H9 (cell line): ENCODE measurements at regions not wholly inside any gene's neighbourhood (a gene's known extent, or its start where the extent isn't known, plus 50 kb on each side); places are given as distances from the start of the nearest gene placed in this dataset.

Experiments
- DNase-seq: peaks from one replicate; pipeline ENCODE4 v3.0.0-alpha.2; 2017
- H2AFZ ChIP-seq: one replicate; pipeline ENCODE4 v1.6.1; 2013; ENCODE audit warnings: mild to moderate bottlenecking, low read length, control low read depth, moderate library complexity
- H2AK5ac ChIP-seq: 2 replicates; pipeline ENCODE4 v1.6.1; 2013; ENCODE audit warnings: low read length, control low read depth, mixed read lengths; ENCODE audit not compliant: insufficient read length
- H2BK120ac ChIP-seq: one replicate; pipeline ENCODE4 v1.6.1; 2013; ENCODE audit warnings: low read depth, mild to moderate bottlenecking, low read length, control low read depth, inconsistent platforms; ENCODE audit not compliant: poor library complexity, severe bottlenecking
- H2BK12ac ChIP-seq: 2 replicates; pipeline ENCODE4 v1.6.1; 2013; ENCODE audit warnings: low read length, control low read depth, mixed read lengths, low read depth; ENCODE audit not compliant: insufficient read length
- H2BK15ac ChIP-seq: 2 replicates; pipeline ENCODE4 v1.6.1; 2013; ENCODE audit warnings: low read depth, low read length, control low read depth
- H2BK20ac ChIP-seq: one replicate; pipeline ENCODE4 v1.6.1; 2013; ENCODE audit warnings: low read depth, mild to moderate bottlenecking, low read length, control low read depth, inconsistent platforms; ENCODE audit not compliant: poor library complexity, severe bottlenecking
- H2BK5ac ChIP-seq: 2 replicates; pipeline ENCODE4 v1.6.1; 2013; ENCODE audit warnings: low read length, control low read depth, mixed read lengths; ENCODE audit not compliant: insufficient read length
- H3K14ac ChIP-seq: 2 replicates; pipeline ENCODE4 v1.6.1; 2013; ENCODE audit warnings: low read length, control low read depth; ENCODE audit not compliant: insufficient read depth
- H3K18ac ChIP-seq: 2 replicates; pipeline ENCODE4 v1.6.1; 2013; ENCODE audit warnings: low read depth, mild to moderate bottlenecking, mixed read lengths, low read length, control low read depth; ENCODE audit not compliant: insufficient read length
- H3K23ac ChIP-seq: 2 replicates; pipeline ENCODE4 v1.6.1; 2013; ENCODE audit warnings: low read length, control low read depth, mixed read lengths, low read depth; ENCODE audit not compliant: insufficient read length
- H3K23me2 ChIP-seq: 2 replicates; pipeline ENCODE4 v1.6.1; 2013; ENCODE audit warnings: low read depth, mild to moderate bottlenecking, mixed read lengths, low read length, control low read depth; ENCODE audit not compliant: insufficient read length, poor library complexity, severe bottlenecking
- H3K27ac ChIP-seq: 2 replicates; pipeline ENCODE4 v1.5.1; 2013; ENCODE audit warnings: low read length, control low read depth, mixed read lengths, low read depth; ENCODE audit not compliant: insufficient read length
- H3K27me3 ChIP-seq: 2 replicates; pipeline ENCODE4 v1.6.1; 2013; ENCODE audit warnings: low read length, control low read depth, inconsistent platforms; ENCODE audit not compliant: insufficient read depth
- H3K4ac ChIP-seq: 2 replicates; pipeline ENCODE4 v1.6.1; 2013; ENCODE audit warnings: low read depth, mild to moderate bottlenecking, control low read depth, inconsistent platforms, low read length, moderate library complexity
- H3K4me1 ChIP-seq: 2 replicates; pipeline ENCODE4 v1.6.1; 2013; ENCODE audit warnings: low read length, control low read depth, inconsistent platforms; ENCODE audit not compliant: insufficient read depth
- H3K4me2 ChIP-seq: 2 replicates; pipeline ENCODE4 v1.6.1; 2013; ENCODE audit warnings: low read length, control low read depth, mixed read lengths; ENCODE audit not compliant: insufficient read length, insufficient read depth
- H3K56ac ChIP-seq: 2 replicates; pipeline ENCODE4 v1.6.1; 2013; ENCODE audit warnings: low read depth, mild to moderate bottlenecking, mixed read lengths, low read length, control low read depth; ENCODE audit not compliant: insufficient read length
- H3K79me1 ChIP-seq: 2 replicates; pipeline ENCODE4 v1.6.1; 2013; ENCODE audit warnings: low read depth, mild to moderate bottlenecking, moderate library complexity, low read length, control low read depth, inconsistent platforms; ENCODE audit not compliant: insufficient read depth, poor library complexity, severe bottlenecking
- H3K79me2 ChIP-seq: 2 replicates; pipeline ENCODE4 v1.6.1; 2013; ENCODE audit warnings: low read length, control low read depth, inconsistent platforms; ENCODE audit not compliant: insufficient read depth
- H3K9ac ChIP-seq: 2 replicates; pipeline ENCODE4 v1.6.1; 2013; ENCODE audit warnings: low read length, control low read depth, mixed read lengths; ENCODE audit not compliant: insufficient read length; ENCODE audit errors: extremely low read depth
- H3K9me3 ChIP-seq: one replicate; pipeline ENCODE4 v1.6.1; 2013; ENCODE audit warnings: low read depth, low read length, inconsistent platforms; ENCODE audit not compliant: control insufficient read depth
- H3T11ph ChIP-seq: one replicate; pipeline ENCODE4 v1.6.1; 2013; ENCODE audit warnings: mild to moderate bottlenecking, low read length, control low read depth, inconsistent platforms
- H4K20me1 ChIP-seq: one replicate; pipeline ENCODE4 v1.6.1; 2013; ENCODE audit not compliant: control insufficient read depth, insufficient read length, insufficient read depth
- H4K5ac ChIP-seq: 2 replicates; pipeline ENCODE4 v1.6.1; 2013; ENCODE audit warnings: low read depth, mild to moderate bottlenecking, mixed read lengths, low read length, control low read depth; ENCODE audit not compliant: insufficient read length
- H4K8ac ChIP-seq: replicated peaks from 2 replicates; pipeline ENCODE4 v1.6.1; 2013; ENCODE audit warnings: low read length, control low read depth, mixed read lengths, low read depth; ENCODE audit not compliant: insufficient read length
- H4K91ac ChIP-seq: 2 replicates; pipeline ENCODE4 v1.6.1; 2013; ENCODE audit warnings: low read depth, mild to moderate bottlenecking, moderate library complexity, mixed read lengths, low read length, control low read depth; ENCODE audit not compliant: insufficient read length
- H3K27ac Mint-ChIP-seq, 3 experiments: 2 replicates in 2 of 3; 3 replicates in 1 of 3; pipeline ENCODE4 v1.8.0; 2020 to 2021; ENCODE audit warnings: mixed read lengths in 3 of 3, mild to moderate bottlenecking in 1 of 3, moderate library complexity in 1 of 3
- H3K27me3 Mint-ChIP-seq: 2 replicates; pipeline ENCODE4 v1.8.0; 2021; ENCODE audit warnings: low read depth, mild to moderate bottlenecking, moderate library complexity, mixed read lengths
- H3K36me3 Mint-ChIP-seq, 3 experiments: 2 replicates in 2 of 3; 3 replicates in 1 of 3; pipeline ENCODE4 v1.8.0; 2020 to 2021; ENCODE audit warnings: low read depth in 3 of 3, mixed read lengths in 3 of 3; ENCODE audit not compliant: insufficient read depth in 1 of 3
- H3K4me1 Mint-ChIP-seq, 2 experiments: 2 replicates each; pipeline ENCODE4 v1.8.0; 2020; ENCODE audit warnings: mixed read lengths in 2 of 2
- H3K4me3 Mint-ChIP-seq, 2 experiments: 2 replicates in 1 of 2; 3 replicates in 1 of 2; pipeline ENCODE4 v1.8.0; 2020 to 2021; ENCODE audit warnings: mild to moderate bottlenecking in 2 of 2, mixed read lengths in 2 of 2, moderate library complexity in 1 of 2
- H3K9me3 Mint-ChIP-seq, 2 experiments: 2 replicates in 1 of 2; 3 replicates in 1 of 2; pipeline ENCODE4 v1.8.0; 2020; ENCODE audit warnings: mild to moderate bottlenecking in 2 of 2, mixed read lengths in 2 of 2, moderate library complexity in 1 of 2
- WGBS: extraction: QIAGEN DNeasy Blood & Tissue Kit; methylation state at CpG from one replicate; pipeline ENCODE4 v1.1.7; 2013; ENCODE audit warnings: missing lambda C conversion rate, low lambda C conversion rate, mixed read lengths; ENCODE audit not compliant: insufficient read length; ENCODE audit errors: extremely low coverage; 5-methylcytosine and 5-hydroxymethylcytosine counted together
- TF ChIP-seq, protein P1 (sequence below): fragments of 200-600 bp; sonication (generic); conservative IDR thresholded peaks from 3 replicates; pipeline ENCODE4 v1.8.0; 2021; ENCODE audit warnings: antibody characterized with exemption, mild to moderate bottlenecking

DNA sequence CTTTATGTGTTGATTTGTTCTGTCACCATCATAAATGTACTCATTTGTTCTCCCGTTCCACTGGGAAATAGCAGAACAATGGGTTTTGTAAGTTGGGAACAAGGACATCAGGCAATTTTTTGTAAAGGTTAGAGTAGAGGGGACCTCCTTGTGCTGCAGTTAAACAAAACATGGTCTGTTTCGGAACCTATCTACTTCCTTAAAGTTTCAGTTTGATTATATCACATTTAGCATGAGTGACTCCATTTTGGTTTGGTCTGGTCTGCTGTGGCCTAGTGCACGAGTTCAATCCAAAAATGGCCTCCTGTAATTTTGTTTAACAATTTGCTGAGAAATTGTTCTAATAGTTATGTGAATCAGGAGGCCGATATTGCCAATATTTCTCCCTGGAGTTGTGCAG, 372.7 kb downstream of the NUAK1 start:
- Histone ChIP-seq H3K56ac (no peak overlapping the region), H3K9me3 (no peaks in the 10 kb centered on the region), H3K4me2 (no peak overlapping the region), H3K18ac (no peak overlapping the region), H3K14ac (no peak overlapping the region), H3T11ph (no peak overlapping the region), H3K79me1 (no peaks in the 10 kb centered on the region), H4K5ac (no peak overlapping the region), H2BK12ac (no peak overlapping the region), H3K79me2 (no peaks in the 10 kb centered on the region), H2BK15ac (no peak overlapping the region), H3K23ac (no peak overlapping the region), H3K27ac (no peak overlapping the region), H3K4me1 (no peaks in the 10 kb centered on the region), H2BK20ac (no peak overlapping the region), H2AFZ (no peak overlapping the region), H2BK5ac (no peak overlapping the region), H4K8ac (no peak overlapping the region), H3K4ac (no peak overlapping the region), H3K27me3 (no peaks in the 10 kb centered on the region), H3K9ac (no peak overlapping the region), H2BK120ac (no peak overlapping the region), H4K20me1 (no peaks in the 10 kb centered on the region), H3K23me2 (no peaks in the 10 kb centered on the region), H4K91ac (no peak overlapping the region), H2AK5ac (no peak overlapping the region)
- peaks cover 0 to 4% (median 0%) of the 10 kb centered on the region in 3 experiments; a peak in 1 of 7 replicates for H3K36me3 Mint-ChIP-seq
- H3K27me3 Mint-ChIP-seq, result no peaks in the 10 kb centered on the region
- no peaks in the 10 kb centered on the region; a peak in 1 of 5 replicates for H3K9me3 Mint-ChIP-seq
- DNase-seq, result no peak
- WGBS, result no CpG with 5 or more reads among the region's 4 CpGs
- no peak overlapping the region for H3K4me3 Mint-ChIP-seq
- TF ChIP-seq, protein P1, sequence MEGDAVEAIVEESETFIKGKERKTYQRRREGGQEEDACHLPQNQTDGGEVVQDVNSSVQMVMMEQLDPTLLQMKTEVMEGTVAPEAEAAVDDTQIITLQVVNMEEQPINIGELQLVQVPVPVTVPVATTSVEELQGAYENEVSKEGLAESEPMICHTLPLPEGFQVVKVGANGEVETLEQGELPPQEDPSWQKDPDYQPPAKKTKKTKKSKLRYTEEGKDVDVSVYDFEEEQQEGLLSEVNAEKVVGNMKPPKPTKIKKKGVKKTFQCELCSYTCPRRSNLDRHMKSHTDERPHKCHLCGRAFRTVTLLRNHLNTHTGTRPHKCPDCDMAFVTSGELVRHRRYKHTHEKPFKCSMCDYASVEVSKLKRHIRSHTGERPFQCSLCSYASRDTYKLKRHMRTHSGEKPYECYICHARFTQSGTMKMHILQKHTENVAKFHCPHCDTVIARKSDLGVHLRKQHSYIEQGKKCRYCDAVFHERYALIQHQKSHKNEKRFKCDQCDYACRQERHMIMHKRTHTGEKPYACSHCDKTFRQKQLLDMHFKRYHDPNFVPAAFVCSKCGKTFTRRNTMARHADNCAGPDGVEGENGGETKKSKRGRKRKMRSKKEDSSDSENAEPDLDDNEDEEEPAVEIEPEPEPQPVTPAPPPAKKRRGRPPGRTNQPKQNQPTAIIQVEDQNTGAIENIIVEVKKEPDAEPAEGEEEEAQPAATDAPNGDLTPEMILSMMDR, result no peak
- no peak overlapping the region for H3K27ac Mint-ChIP-seq
- peaks cover 13 to 18% of the 10 kb centered on the region in 2 experiments for H3K4me1 Mint-ChIP-seq
